ENCODE measurements at regions not wholly inside any gene's neighbourhood (a gene's known extent, or its start where the extent isn't known, plus 50 kb on each side); places are given as distances from the start of the nearest gene placed in this dataset.

GRCh38 chr4:137363496-137363895, 168.8 kb downstream of the PCDH18 start:
- TF ChIP-seq POLR2A (IDR thresholded peaks at IDR 0.05) (no peak), POLR2AphosphoS5 (IDR thresholded peaks at IDR 0.05) (no peak)
